A549 (cell line): ENCODE measurements at regions not wholly inside any gene's neighbourhood (a gene's known extent, or its start where the extent isn't known, plus 50 kb on each side); places are given as distances from the start of the nearest gene placed in this dataset.

ENCODE experiments used
- ATAC-seq, 2 experiments: fragments of 200-7000 bp in 1 of 2; fragments of >200 bp in 1 of 2; cut with Nextera tagmentation in 1 of 2; cut with Tn5 transposase in 1 of 2; 3 replicates each; pipeline versions ENCODE4 v1.8.0 to v1.9.1; 2018 to 2020; ENCODE audit warnings: mild to moderate bottlenecking in 1 of 2, moderate library complexity in 1 of 2
- CTCF ChIA-PET: fragments of 300-600 bp; sonication (Branson Sonifier 250); formaldehyde crosslinking; extraction: SDS; loops from one replicate; lab custom pipeline; 2021; ENCODE audit warnings: antibody characterized with exemption, inconsistent platforms; lab: Yijun Ruan, JAX
- POLR2A ChIA-PET: fragments of 350-600 bp; formaldehyde crosslinking; extraction: SDS; loops from one replicate; lab custom pipeline; 2021; ENCODE audit warnings: antibody characterized with exemption, inconsistent platforms; lab: Yijun Ruan, JAX
- DNase-seq, 2 experiments: peaks; one replicate each; pipeline versions ENCODE4 v3.0.0 to v3.0.0-alpha.2; 2011 to 2016; ENCODE audit warnings: low read depth in 1 of 2, low spot score in 1 of 2
- FAIRE-seq: peaks from 2 replicates; lab custom pipeline; 2011; peaks lifted over from hg19 to GRCh38; lab: Jason Lieb, UNC
- H3K27ac ChIP-seq, 2 experiments: fragments of >200 bp; sonication (Bioruptor Twin); formaldehyde crosslinking; 3 replicates each; pipeline ENCODE4 v1.5.1; 2016 to 2017
- H3K4me1 ChIP-seq: fragments of >200 bp; sonication (Bioruptor Twin); formaldehyde crosslinking; 3 replicates; pipeline ENCODE4 v1.6.1; 2016
- H3K4me2 ChIP-seq: fragments of >200 bp; sonication (Bioruptor Twin); formaldehyde crosslinking; 3 replicates; pipeline ENCODE4 v1.6.1; 2016
- H3K4me3 ChIP-seq: fragments of >200 bp; sonication (Bioruptor Twin); formaldehyde crosslinking; 3 replicates; pipeline ENCODE4 v1.5.1; 2016
- H3K9me3 ChIP-seq: fragments of >200 bp; sonication (Bioruptor Twin); formaldehyde crosslinking; 3 replicates; pipeline ENCODE4 v1.6.1; 2016
- BCL3 ChIP-seq: fragments of >200 bp; sonication (Bioruptor Twin); formaldehyde crosslinking; IDR thresholded peaks from 3 replicates; pipeline ENCODE4 v1.6.1; 2016
- CEBPB ChIP-seq, 2 experiments: fragments of >200 bp in 1 of 2; sonication (Bioruptor Twin) in 1 of 2; formaldehyde crosslinking in 1 of 2; IDR thresholded peaks; 2 replicates each; pipeline ENCODE4 v1.6.1; 2012 to 2016
- CHD4 ChIP-seq: fragments of 200-600 bp; sonication (generic); IDR thresholded peaks from 2 replicates; pipeline ENCODE4 v1.6.1; 2016; ENCODE audit warnings: antibody characterized with exemption, mild to moderate bottlenecking, borderline replicate concordance
- EHF ChIP-seq: fragments of 250-450 bp; sonication (Bioruptor Pico); IDR thresholded peaks from 2 replicates; pipeline ENCODE4 v1.5.0; 2020; ENCODE audit warnings: mild to moderate bottlenecking
- FOXS1 ChIP-seq: fragments of 250-450 bp; sonication (Bioruptor Pico); IDR thresholded peaks from 2 replicates; pipeline ENCODE4 v1.5.0; 2020; ENCODE audit warnings: mild to moderate bottlenecking, moderate library complexity
- HDAC2 ChIP-seq: fragments of 200-600 bp; sonication (generic); IDR thresholded peaks from 2 replicates; pipeline ENCODE4 v1.6.1; 2016
- HEYL ChIP-seq: fragments of 250-450 bp; sonication (Bioruptor Pico); IDR thresholded peaks from 2 replicates; pipeline ENCODE4 v1.8.0; 2021; ENCODE audit warnings: mild to moderate bottlenecking, moderate library complexity
- JUNB ChIP-seq: fragments of >200 bp; sonication (Bioruptor Twin); formaldehyde crosslinking; IDR thresholded peaks from 2 replicates; pipeline ENCODE4 v1.6.1; 2016
- KDM1A ChIP-seq: fragments of 200-600 bp; sonication (generic); IDR thresholded peaks from 2 replicates; pipeline ENCODE4 v1.6.1; 2016; ENCODE audit warnings: low read depth, mild to moderate bottlenecking
- KDM5A ChIP-seq: fragments of 200-600 bp; sonication (generic); IDR thresholded peaks from 2 replicates; pipeline ENCODE4 v1.6.1; 2016; ENCODE audit warnings: antibody characterized with exemption, mild to moderate bottlenecking
- MAFK ChIP-seq: fragments of 450-650 bp; IDR thresholded peaks from 2 replicates; pipeline ENCODE4 v1.6.1; 2014; ENCODE audit not compliant: partially characterized antibody
- NPAS2 ChIP-seq: fragments of 250-450 bp; sonication (Bioruptor Pico); IDR thresholded peaks from 2 replicates; pipeline ENCODE4 v1.8.0; 2022; ENCODE audit warnings: mild to moderate bottlenecking, moderate library complexity, borderline replicate concordance
- NR3C1 ChIP-seq: fragments of >200 bp; sonication (Bioruptor Twin); formaldehyde crosslinking; IDR thresholded peaks from 3 replicates; pipeline ENCODE4 v1.6.1; 2017
- POLR2A ChIP-seq: IDR thresholded peaks from 2 replicates; pipeline ENCODE4 v1.6.1; 2012; ENCODE audit warnings: mild to moderate bottlenecking, low read length
- RFX5 ChIP-seq: fragments of 450-650 bp; IDR thresholded peaks from 2 replicates; pipeline ENCODE4 v1.7.1; 2014; ENCODE audit warnings: antibody characterized with exemption, mild to moderate bottlenecking, moderate library complexity
- SMC3 ChIP-seq: fragments of >200 bp; sonication (Bioruptor Twin); formaldehyde crosslinking; IDR thresholded peaks from 3 replicates; pipeline ENCODE4 v1.6.1; 2018; ENCODE audit warnings: inconsistent platforms
- TFCP2L1 ChIP-seq: fragments of 250-450 bp; sonication (Bioruptor Pico); IDR thresholded peaks from 2 replicates; pipeline ENCODE4 v1.5.0; 2021; ENCODE audit warnings: mild to moderate bottlenecking
- ZFP36 ChIP-seq: fragments of 450-650 bp; IDR thresholded peaks from 2 replicates; pipeline ENCODE4 v1.6.1; 2014; ENCODE audit warnings: borderline replicate concordance; ENCODE audit not compliant: partially characterized antibody
- WGBS: methylation state at CpG from one replicate; pipeline ENCODE4 v1.1.6; 2017; ENCODE audit errors: missing lambda C conversion rate; 5-methylcytosine and 5-hydroxymethylcytosine counted together
- TF ChIP-seq, protein P1 (sequence below): IDR thresholded peaks from 2 replicates; pipeline ENCODE4 v1.6.1; 2012; ENCODE audit warnings: low read depth, borderline replicate concordance
- TF ChIP-seq, protein P2 (sequence below): fragments of 200-600 bp; sonication (generic); IDR thresholded peaks from 2 replicates; pipeline ENCODE4 v1.6.1; 2016; ENCODE audit warnings: antibody characterized with exemption, mild to moderate bottlenecking, moderate library complexity

GRCh38 chr4:19655666-19656065 lies 596.0 kb upstream of the SLIT2 start:
- ATAC-seq = no peak
- WGBS = 5% methylated on average over 5 of the region's 5 CpGs
- Histone ChIP-seq H3K4me1 (no peaks in the 10 kb centered on the region), H3K27ac (no peak overlapping the region), H3K4me3 (no peak overlapping the region)
- CTCF ChIA-PET = no interaction called here
- no peak for TF ChIP-seq NPAS2 (CRISPR knock-in tag)
- no peak for TF ChIP-seq JUNB
- no peak for TF ChIP-seq CEBPB (IDR thresholded peaks at IDR 0.05)
- no peak for TF ChIP-seq MAFK
- no peak for TF ChIP-seq NR3C1
- TF ChIP-seq EHF (CRISPR knock-in tag) = no peak
- TF ChIP-seq CHD4 = no peak
- TF ChIP-seq, protein P1, sequence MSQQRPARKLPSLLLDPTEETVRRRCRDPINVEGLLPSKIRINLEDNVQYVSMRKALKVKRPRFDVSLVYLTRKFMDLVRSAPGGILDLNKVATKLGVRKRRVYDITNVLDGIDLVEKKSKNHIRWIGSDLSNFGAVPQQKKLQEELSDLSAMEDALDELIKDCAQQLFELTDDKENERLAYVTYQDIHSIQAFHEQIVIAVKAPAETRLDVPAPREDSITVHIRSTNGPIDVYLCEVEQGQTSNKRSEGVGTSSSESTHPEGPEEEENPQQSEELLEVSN = no peak
- TF ChIP-seq ZFP36 = no peak
- TF ChIP-seq, all 56 proteins: peak for 0
- no peak overlapping the region for H3K4me2 ChIP-seq
- POLR2A ChIA-PET = no interaction called here
- DNase-seq (no peak), FAIRE-seq (no peak)
- no peaks in the 10 kb centered on the region for H3K9me3 ChIP-seq

GRCh38 chr4:19650903-19651864 lies 600.5 kb upstream of the SLIT2 start:
- FAIRE-seq = no peak

DNA sequence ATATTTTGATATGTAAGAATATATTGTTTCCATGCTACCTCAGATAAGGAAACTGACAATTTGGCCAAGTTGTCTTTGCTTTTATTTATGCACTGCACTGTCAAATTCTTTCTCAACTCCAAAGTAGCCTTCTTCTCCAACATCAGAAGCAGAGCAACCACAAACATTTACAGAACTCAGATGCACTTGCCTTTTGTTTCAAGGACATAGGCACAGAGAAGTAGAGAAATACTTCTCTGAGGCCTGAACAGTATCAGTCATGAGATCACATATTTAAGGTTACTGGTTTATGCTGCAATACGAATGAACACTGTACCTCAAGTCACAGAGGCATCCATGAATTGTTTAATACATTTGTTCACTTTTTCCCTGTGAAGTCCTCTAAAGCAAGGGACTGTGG lies 606.1 kb upstream of the SLIT2 start:
- no peak for DNase-seq
- WGBS = 6% methylated on average over 1 of the region's 1 CpG
- Histone ChIP-seq H3K4me3 (no peak overlapping the region), H3K9me3 (no peaks in the 10 kb centered on the region), H3K4me1 (no peaks in the 10 kb centered on the region), H3K27ac (no peak overlapping the region), H3K4me2 (no peak overlapping the region)
- no peak for FAIRE-seq
- POLR2A ChIA-PET = no interaction called here
- no peak for ATAC-seq
- TF ChIP-seq TFCP2L1 (CRISPR knock-in tag) (no peak), BCL3 (no peak), HDAC2 (no peak), HEYL (CRISPR knock-in tag) (no peak), KDM5A (no peak)
- TF ChIP-seq, protein P2, sequence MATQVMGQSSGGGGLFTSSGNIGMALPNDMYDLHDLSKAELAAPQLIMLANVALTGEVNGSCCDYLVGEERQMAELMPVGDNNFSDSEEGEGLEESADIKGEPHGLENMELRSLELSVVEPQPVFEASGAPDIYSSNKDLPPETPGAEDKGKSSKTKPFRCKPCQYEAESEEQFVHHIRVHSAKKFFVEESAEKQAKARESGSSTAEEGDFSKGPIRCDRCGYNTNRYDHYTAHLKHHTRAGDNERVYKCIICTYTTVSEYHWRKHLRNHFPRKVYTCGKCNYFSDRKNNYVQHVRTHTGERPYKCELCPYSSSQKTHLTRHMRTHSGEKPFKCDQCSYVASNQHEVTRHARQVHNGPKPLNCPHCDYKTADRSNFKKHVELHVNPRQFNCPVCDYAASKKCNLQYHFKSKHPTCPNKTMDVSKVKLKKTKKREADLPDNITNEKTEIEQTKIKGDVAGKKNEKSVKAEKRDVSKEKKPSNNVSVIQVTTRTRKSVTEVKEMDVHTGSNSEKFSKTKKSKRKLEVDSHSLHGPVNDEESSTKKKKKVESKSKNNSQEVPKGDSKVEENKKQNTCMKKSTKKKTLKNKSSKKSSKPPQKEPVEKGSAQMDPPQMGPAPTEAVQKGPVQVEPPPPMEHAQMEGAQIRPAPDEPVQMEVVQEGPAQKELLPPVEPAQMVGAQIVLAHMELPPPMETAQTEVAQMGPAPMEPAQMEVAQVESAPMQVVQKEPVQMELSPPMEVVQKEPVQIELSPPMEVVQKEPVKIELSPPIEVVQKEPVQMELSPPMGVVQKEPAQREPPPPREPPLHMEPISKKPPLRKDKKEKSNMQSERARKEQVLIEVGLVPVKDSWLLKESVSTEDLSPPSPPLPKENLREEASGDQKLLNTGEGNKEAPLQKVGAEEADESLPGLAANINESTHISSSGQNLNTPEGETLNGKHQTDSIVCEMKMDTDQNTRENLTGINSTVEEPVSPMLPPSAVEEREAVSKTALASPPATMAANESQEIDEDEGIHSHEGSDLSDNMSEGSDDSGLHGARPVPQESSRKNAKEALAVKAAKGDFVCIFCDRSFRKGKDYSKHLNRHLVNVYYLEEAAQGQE = no peak
- CTCF ChIA-PET = no interaction called here

More at GRCh38 chr4:19650903-19651864, 600.5 kb upstream of the SLIT2 start:
- Histone ChIP-seq H3K27ac (no peak overlapping the region), H3K4me1 (no peaks in the 10 kb centered on the region), H3K4me2 (no peak overlapping the region), H3K9me3 (no peaks in the 10 kb centered on the region), H3K4me3 (no peak overlapping the region)
- DNase-seq = no peak
- no peak for TF ChIP-seq SMC3
- TF ChIP-seq KDM1A = no peak
- no peak for TF ChIP-seq NR3C1
- TF ChIP-seq FOXS1 (CRISPR knock-in tag) = no peak
- TF ChIP-seq POLR2A = no peak
- no peak for TF ChIP-seq RFX5
- CTCF ChIA-PET = no interaction called here
- POLR2A ChIA-PET = no interaction called here
- WGBS = under 1% methylated on average over 6 of the region's 6 CpGs
- no peak for ATAC-seq
